ENCODE measurements at regions not wholly inside any gene's neighbourhood (a gene's known extent, or its start where the extent isn't known, plus 50 kb on each side); places are given as distances from the start of the nearest gene placed in this dataset.
A peak's percentile ranks its signal among the peaks of the same experiment; 100 is the strongest.

DNA sequence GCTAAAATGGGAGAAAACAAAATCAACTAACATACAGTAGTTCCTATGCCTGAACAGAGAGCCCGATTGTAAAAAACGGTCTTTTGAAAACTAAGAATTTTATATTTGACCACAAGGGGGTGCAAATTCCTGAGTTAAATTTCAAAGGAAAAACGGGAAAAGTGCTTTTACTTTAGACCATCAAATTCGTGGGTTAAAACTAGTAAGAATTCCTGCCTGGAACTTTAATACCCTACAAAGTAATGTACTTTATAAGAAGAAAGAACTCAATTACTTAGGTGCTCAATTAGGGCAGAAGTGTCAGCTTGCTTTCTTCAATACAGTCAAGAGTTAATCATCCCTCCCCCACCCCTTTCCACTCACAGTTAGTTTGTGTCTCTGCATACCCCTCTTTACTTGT is 69.8 kb downstream of the KCNRG start:
- DNase-seq, result no peak
- Histone ChIP-seq H3K4ac (ENCODE audit: low read depth, low read length) (no peak overlapping the region), H2BK15ac (ENCODE audit: low read depth, low read length) (no peak overlapping the region), H2BK20ac (ENCODE audit: low read depth, low read length, poor library complexity, severe bottlenecking) (no peak overlapping the region), H4K20me1 (ENCODE audit: control insufficient read depth, insufficient read depth, insufficient read length) (no peaks in the 10 kb centered on the region), H3K56ac (ENCODE audit: insufficient read length, low read depth, low read length) (no peak overlapping the region), H3K4me1 (ENCODE audit: insufficient read depth, low read length) (no peaks in the 10 kb centered on the region), H4K91ac (ENCODE audit: insufficient read length, low read depth, low read length) (no peak overlapping the region), H3K4me2 (ENCODE audit: insufficient read depth, insufficient read length, low read length) (no peak overlapping the region), H3K18ac (ENCODE audit: insufficient read length, low read depth, low read length) (no peak overlapping the region), H3T11ph (ENCODE audit: low read length) (no peak overlapping the region), H2AFZ (ENCODE audit: low read length) (no peak overlapping the region), H2BK12ac (ENCODE audit: insufficient read length, low read depth, low read length) (no peak overlapping the region), H4K8ac (replicated peaks; ENCODE audit: insufficient read length, low read depth, low read length) (no peak overlapping the region), H2BK120ac (ENCODE audit: low read depth, low read length, poor library complexity, severe bottlenecking) (no peak overlapping the region), H3K23ac (ENCODE audit: insufficient read length, low read depth, low read length) (no peak overlapping the region), H3K27ac (ENCODE audit: insufficient read length, low read depth, low read length) (no peak overlapping the region), H3K27me3 (ENCODE audit: insufficient read depth, low read length) (no peaks in the 10 kb centered on the region), H2BK5ac (ENCODE audit: insufficient read length, low read length) (no peak overlapping the region), H3K79me1 (ENCODE audit: insufficient read depth, low read depth, low read length, poor library complexity, severe bottlenecking) (no peaks in the 10 kb centered on the region), H4K5ac (ENCODE audit: insufficient read length, low read depth, low read length) (no peak overlapping the region), H3K79me2 (ENCODE audit: insufficient read depth, low read length) (0 out of 2 replicates have a peak, but pooled peaks cover 2% of the 10 kb centered on the region), H3K9me3 (ENCODE audit: control insufficient read depth, low read depth, low read length) (no peaks in the 10 kb centered on the region), H3K14ac (ENCODE audit: insufficient read depth, low read length) (no peak overlapping the region), H3K9ac (ENCODE audit: extremely low read depth, insufficient read length, low read length) (no peak overlapping the region), H2AK5ac (ENCODE audit: insufficient read length, low read length) (no peak overlapping the region), H3K23me2 (ENCODE audit: insufficient read length, low read depth, low read length, poor library complexity, severe bottlenecking) (peaks cover 16% of the 10 kb centered on the region)
- H3K27me3 Mint-ChIP-seq (ENCODE audit: low read depth), result peaks cover 5% of the 10 kb centered on the region; the same call in 1 of the 2 replicates
- no peaks in the 10 kb centered on the region; a peak in 1 of 7 replicates for H3K36me3 Mint-ChIP-seq (ENCODE audit: insufficient read depth in 1 of 3, low read depth in 3 of 3)
- WGBS (ENCODE audit: extremely low coverage, insufficient read length, low lambda C conversion rate), result no CpG with 5 or more reads among the region's 4 CpGs
- H3K27ac Mint-ChIP-seq, result no peak overlapping the region
- TF ChIP-seq, protein P1, sequence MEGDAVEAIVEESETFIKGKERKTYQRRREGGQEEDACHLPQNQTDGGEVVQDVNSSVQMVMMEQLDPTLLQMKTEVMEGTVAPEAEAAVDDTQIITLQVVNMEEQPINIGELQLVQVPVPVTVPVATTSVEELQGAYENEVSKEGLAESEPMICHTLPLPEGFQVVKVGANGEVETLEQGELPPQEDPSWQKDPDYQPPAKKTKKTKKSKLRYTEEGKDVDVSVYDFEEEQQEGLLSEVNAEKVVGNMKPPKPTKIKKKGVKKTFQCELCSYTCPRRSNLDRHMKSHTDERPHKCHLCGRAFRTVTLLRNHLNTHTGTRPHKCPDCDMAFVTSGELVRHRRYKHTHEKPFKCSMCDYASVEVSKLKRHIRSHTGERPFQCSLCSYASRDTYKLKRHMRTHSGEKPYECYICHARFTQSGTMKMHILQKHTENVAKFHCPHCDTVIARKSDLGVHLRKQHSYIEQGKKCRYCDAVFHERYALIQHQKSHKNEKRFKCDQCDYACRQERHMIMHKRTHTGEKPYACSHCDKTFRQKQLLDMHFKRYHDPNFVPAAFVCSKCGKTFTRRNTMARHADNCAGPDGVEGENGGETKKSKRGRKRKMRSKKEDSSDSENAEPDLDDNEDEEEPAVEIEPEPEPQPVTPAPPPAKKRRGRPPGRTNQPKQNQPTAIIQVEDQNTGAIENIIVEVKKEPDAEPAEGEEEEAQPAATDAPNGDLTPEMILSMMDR (conservative IDR thresholded peaks at IDR 0.05), result peak; percentile 79
- peaks cover 6 to 13% of the 10 kb centered on the region in 2 experiments for H3K4me1 Mint-ChIP-seq
- H3K9me3 Mint-ChIP-seq, result no peaks in the 10 kb centered on the region; a peak in 1 of 5 replicates
- H3K4me3 Mint-ChIP-seq, result no peak overlapping the region

All from H9 (cell line).